ENCODE measurements at regions not wholly inside any gene's neighbourhood (a gene's known extent, or its start where the extent isn't known, plus 50 kb on each side); places are given as distances from the start of the nearest gene placed in this dataset.
"Not testable (repeated sequence)": the region's sequence is repeated elsewhere in the genome, so short reads cannot be mapped to it uniquely, and the experiment has no call there.

GRCh38 chr6:121876721-121877120 is 441.3 kb downstream of the GJA1 start:
- DNase-seq (ENCODE audit: low spot score) = no peak

- DNase-seq (ENCODE audit: low spot score) = no peak
Observed at GRCh38 chr6:121879149-121879548, 443.7 kb downstream of the GJA1 start.

DNA sequence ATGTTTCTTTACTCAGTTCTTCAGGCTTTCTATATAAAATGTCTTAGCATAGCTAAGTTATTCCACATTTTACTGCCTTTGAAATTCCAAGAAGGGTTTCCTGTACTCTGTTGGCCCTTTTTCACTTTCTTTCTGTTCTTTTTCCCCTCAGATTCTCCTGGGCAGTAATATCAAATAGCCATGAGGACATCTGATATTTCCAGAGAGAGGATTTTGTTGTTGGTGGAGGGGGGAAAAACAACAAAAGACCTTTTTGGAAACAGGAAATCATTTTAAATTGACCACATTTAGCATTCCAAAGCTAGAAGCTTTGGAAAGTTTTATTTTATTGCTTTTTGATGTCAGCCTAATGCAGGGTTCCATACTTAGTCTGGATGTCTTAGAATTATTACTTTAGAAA is 445.4 kb downstream of the GJA1 start:
- no peak for DNase-seq (ENCODE audit: low spot score)

GRCh38 chr6:121881974-121882667 is 446.7 kb downstream of the GJA1 start:
- DNase-seq (ENCODE audit: low spot score) = no peak

GRCh38 chr6:121884091-121884490 is 448.6 kb downstream of the GJA1 start:
- no peak for DNase-seq (ENCODE audit: low spot score)

DNA sequence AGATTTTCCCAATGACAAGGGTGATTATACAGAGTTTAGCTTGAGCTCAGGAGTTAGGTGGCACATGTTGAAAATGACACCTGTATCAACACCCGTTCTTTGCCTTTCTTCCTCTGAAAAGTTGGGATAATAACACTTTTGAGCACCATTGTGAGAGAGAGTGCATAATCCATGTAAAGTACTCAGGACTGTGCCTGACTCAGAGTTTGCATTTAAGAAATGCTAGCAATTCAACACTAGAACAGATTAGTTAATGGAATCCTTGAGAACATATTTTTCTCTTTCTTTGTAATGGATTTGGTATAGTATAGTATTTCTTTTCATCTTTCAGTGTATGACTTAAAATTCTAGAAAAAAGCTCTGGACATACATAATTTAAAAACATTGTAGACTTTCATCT is 449.2 kb downstream of the GJA1 start:
- no peak for DNase-seq (ENCODE audit: low spot score)

DNA sequence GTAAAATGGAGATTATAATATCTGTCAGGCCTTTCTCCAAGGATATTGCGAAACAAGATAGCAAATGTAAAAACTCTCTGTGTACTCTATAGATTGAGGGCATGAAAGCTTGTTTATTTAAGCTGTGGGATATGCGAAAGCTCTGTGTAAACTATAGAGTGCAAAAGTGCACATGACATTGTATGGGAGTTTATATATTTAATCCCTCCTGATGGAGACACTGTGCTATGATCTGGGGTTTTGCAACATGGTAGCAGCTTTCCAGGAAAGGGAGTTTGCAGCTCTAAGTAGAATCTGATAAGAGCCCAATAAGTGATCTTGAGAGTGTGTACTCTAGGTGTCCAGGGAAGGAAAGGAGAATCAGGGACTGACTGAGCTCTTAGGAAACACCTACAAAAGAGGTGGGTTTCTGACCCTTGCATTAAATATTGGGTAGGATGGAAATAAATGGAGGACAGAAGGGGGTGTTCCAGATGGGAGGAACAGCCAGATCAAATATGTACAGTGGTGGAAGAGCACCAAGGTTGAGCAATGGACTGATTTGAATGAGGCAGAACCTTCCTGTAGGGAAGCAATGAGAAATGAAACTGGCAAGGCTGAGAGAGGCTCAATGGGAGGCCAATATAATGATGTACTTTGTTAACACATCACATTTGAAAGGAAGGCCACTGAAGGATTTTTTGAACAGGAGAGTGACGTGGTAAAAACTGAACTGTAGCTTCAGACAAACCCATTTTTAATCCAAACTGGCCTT is 450.1 kb downstream of the GJA1 start:
- DNase-seq (ENCODE audit: low spot score) = no peak

DNA sequence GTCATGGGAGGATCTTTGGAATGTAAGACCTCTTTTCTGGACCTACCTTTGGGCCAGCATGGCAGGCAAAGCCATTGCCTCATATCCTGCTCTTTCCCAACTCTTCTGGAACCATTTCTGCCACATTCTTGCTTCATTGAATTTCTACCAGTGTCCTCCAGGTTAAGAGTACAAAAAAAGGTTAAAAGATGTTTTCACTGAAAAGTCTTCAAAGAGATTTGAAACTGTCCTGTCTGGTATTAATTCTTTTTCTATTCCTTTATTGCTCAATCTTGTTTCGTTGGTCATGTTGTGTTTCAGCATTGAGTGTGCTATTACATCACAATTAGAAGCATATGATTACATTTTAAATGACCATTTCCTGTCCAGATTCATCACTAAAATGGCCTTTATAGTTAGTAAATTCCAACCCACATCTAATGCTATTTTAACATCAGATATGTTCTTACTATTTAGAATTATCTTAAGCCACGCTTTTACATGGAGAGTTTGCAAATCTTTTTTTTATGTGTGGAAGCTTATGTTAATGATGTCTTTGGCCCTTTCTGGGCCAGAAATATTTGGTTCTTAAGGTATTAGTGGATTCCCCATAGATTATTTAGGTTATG is 450.9 kb downstream of the GJA1 start:
- DNase-seq (ENCODE audit: low spot score) = no peak

GRCh38 chr6:121887724-121888123 is 452.3 kb downstream of the GJA1 start:
- DNase-seq (ENCODE audit: low spot score) = no peak

GRCh38 chr6:121890307-121890910 is 455.0 kb downstream of the GJA1 start:
- DNase-seq (ENCODE audit: low spot score) = no peak

GRCh38 chr6:121895731-121896130 is 460.3 kb downstream of the GJA1 start:
- not testable (repeated sequence) for DNase-seq (ENCODE audit: low spot score)

- DNase-seq (ENCODE audit: low spot score) = no peak
Observed at GRCh38 chr6:121896363-121896762, 460.9 kb downstream of the GJA1 start.

DNA sequence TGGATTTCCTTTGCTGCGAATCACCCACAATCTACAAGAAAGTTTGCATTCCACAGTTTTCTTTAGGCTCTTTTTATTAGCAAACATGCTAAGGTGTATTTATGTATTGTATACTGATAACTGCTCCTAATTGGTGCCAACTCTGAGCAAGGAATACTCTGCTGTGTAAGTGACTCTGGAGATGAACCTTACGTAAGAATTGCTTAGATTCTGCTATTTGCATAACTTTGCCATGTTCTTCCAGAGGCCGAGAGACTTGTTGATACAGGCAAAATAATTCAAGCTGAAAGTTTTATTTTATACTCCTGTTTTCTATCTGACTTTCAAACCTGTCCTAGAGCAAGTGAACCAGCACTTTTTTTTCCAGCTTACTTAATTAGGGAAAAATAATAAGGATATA is 461.3 kb downstream of the GJA1 start:
- no peak for DNase-seq (ENCODE audit: low spot score)

DNA sequence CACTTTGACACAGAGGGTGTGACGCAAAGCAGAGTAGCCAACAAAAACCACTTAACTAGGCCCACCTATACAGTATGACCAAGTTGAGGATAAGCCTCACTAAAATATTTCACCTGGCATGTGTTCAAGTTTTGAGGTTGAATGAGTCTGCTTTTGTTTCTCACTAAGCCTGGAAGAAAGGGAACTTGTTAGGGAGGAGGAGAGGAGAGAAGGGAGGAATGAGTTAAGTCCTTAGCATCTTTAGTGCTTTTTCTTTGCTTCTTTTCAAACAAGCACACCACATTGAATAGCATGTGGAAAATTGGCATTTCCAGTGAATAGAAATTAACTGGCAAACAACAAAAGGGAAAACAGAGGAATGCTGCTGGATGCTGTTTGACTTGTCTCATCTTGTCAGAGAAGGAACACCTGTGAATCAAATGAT is 461.9 kb downstream of the GJA1 start:
- no peak for DNase-seq (ENCODE audit: low spot score)

GRCh38 chr6:121901432-121901831 is 466.0 kb downstream of the GJA1 start:
- DNase-seq (ENCODE audit: low spot score) = no peak

DNA sequence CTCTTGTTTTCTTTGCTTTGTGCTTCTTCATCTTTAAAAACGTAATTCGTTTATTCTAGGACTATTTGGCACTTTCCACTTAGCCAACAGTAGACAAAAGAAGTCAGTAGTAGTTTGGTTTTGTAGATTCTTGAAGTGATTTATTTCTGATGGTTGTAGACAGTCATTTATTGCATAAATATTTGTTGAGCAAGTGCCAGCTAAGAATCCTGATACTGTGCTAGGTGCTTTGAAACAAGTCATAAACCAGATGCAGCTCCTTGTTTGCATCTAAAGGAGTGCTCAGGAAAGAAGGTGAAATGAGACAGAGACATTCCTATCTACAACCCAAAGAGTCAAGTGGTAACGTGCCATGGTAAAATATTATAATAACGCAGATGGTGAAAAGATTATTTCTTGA is 469.1 kb downstream of the GJA1 start:
- no peak for DNase-seq (ENCODE audit: low spot score)

DNA sequence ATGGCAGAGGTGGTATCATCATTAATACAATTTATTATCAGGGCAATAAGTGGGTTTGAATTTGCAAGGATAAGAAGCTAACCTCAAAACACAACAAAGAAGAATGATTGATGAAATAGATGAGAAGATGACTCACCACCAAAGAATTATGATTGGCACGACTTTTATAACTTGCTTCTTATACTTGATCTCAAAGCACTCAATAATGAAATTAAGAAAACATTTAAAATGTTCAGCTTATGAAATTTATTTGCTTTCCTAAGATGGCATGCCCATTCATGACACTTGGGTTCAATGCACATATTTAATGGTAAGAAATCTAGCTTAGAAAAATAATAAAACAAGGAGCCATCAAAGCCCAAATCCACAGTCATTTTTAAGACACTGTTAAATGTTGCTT is 477.5 kb downstream of the GJA1 start:
- no peak for DNase-seq (ENCODE audit: low spot score)

DNA sequence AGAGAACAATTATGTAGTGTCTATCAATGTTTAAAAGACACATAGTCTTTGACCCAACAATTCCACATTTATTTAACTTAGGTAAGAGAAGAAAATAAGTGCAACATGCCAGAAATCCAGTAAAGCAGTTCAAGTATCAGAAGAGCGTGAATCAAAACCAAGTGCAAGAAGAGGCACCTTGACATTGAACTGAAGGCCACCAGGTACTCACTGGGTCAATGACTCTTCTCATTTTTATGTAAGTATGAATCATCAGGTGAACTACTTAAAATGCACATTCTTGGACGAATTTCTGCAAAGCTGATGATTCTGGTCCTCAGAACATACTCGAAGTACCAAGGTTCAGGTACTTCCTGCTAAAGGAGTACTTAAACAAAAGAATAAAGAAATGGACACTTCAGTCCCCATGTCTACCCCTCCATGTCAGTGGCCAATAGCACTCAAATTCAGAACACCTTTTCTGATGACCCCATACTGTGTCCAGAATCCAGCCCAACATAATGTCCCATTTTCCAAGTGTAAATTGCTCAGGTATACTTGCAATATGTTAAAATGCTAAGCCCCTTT is 481.9 kb downstream of the GJA1 start:
- no peak for DNase-seq (ENCODE audit: low spot score)

GRCh38 chr6:121917834-121918559 is 481.5 kb upstream of the HSF2 start:
- no peak for DNase-seq (ENCODE audit: low spot score)

DNA sequence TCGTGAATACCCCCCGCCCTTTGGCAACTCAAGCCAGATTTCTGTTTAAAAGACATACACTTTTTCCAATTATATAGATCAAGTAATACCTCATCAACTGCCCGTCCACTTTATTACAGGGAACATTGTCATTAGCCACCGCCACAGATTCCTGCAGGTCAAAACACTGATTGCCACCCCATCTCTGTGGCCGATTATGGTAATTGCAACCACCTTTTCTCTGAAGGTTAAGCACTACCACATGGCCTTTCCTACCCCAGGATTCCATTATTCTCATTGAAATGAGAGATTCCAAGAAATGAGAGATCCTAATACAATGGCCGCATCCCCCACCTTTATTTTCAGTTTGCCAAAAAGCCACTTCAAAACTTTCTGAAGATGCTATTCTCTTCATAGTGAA is 478.8 kb upstream of the HSF2 start:
- DNase-seq (ENCODE audit: low spot score) = no peak

DNA sequence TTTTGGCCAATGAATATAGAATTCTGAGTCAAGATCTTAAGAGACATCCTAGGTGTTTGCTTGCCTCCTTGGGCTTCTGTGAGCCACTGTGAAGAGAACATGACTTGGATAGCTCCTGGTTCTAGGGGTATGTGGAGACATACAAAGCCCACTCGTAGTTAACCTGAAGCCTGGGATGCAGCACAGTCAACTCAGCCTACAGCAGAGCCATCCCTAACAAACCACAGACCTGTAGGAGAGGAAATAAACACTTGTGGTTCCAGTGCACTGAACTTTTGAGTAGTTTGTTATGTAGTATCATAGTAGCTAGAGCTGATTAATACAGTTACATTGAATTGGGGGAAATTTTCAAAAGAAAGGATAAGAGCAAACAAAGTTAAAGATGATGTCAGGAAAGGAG is 474.4 kb upstream of the HSF2 start:
- DNase-seq (ENCODE audit: low spot score) = no peak
